K562 (cell line): ENCODE measurements at regions not wholly inside any gene's neighbourhood (a gene's known extent, or its start where the extent isn't known, plus 50 kb on each side); places are given as distances from the start of the nearest gene placed in this dataset.

Experiments used
- ATAC-seq: fragments of 200-7000 bp; cut with Tn5 transposase; 3 replicates; pipeline ENCODE4 v1.9.1; 2020; ENCODE audit warnings: moderate library complexity
- BruUV-seq: library from RNA; stranded (reverse); fragments of 400-500 nt; replicated peaks from 2 replicates; lab custom pipeline; 2021; lab: Mats Ljungman, UMichigan
- CTCF ChIA-PET: fragments of 300-600 bp; formaldehyde crosslinking; extraction: SDS; loops from one replicate; lab custom pipeline; 2021; ENCODE audit warnings: low intra/inter-chr PET ratio; lab: Yijun Ruan, JAX
- POLR2A ChIA-PET: fragments of 300-600, 350-650 bp; sonication (Branson Sonifier 250); formaldehyde crosslinking; extraction: SDS; loops from one replicate; lab custom pipeline; 2021; ENCODE audit warnings: antibody characterized with exemption, inconsistent platforms; lab: Yijun Ruan, JAX
- DNase-seq, 4 experiments: peaks; one replicate each; pipeline versions ENCODE4 v3.0.0 to v3.0.0-alpha.2; 2011 to 2018; ENCODE audit warnings: low spot score in 3 of 4, mixed read lengths in 3 of 4; ENCODE audit errors: extremely low read depth in 1 of 4
- FAIRE-seq: peaks from 2 replicates; lab custom pipeline; 2011; peaks lifted over from hg19 to GRCh38; lab: Jason Lieb, UNC
- H2AFZ ChIP-seq: 2 replicates; pipeline ENCODE4 v1.6.0; 2011; ENCODE audit warnings: low read depth, low read length, control low read depth, inconsistent platforms
- H3K27ac ChIP-seq: fragments of 200-600 bp; 3 replicates; pipeline ENCODE4 v1.8.0; 2011; ENCODE audit warnings: low read depth, mild to moderate bottlenecking, control low read depth, inconsistent platforms, low read length, moderate library complexity, mixed read lengths; ENCODE audit errors: extremely low read depth
- H3K27me3 ChIP-seq, 2 experiments: fragments of 300-600 bp in 1 of 2; 2 replicates in 1 of 2; 3 replicates in 1 of 2; pipeline versions ENCODE4 v1.6.0 to v1.8.0; 2011; ENCODE audit warnings: inconsistent platforms in 2 of 2, low read length in 2 of 2, mild to moderate bottlenecking in 1 of 2, mixed read lengths in 1 of 2, moderate library complexity in 1 of 2; ENCODE audit not compliant: control insufficient read depth in 2 of 2, insufficient read depth in 2 of 2
- H3K36me3 ChIP-seq: fragments of 300-600 bp; 3 replicates; pipeline ENCODE4 v1.8.0; 2011; ENCODE audit warnings: mild to moderate bottlenecking, low read length, inconsistent platforms; ENCODE audit not compliant: control insufficient read depth, insufficient read depth
- H3K4me1 ChIP-seq, 2 experiments: fragments of 200-600 bp in 1 of 2; replicated peaks in 1 of 2; 2 replicates in 1 of 2; 3 replicates in 1 of 2; pipeline versions ENCODE4 v1.5.1 to v1.8.0; 2011; ENCODE audit warnings: inconsistent platforms in 2 of 2, low read length in 2 of 2, mild to moderate bottlenecking in 1 of 2, mixed read lengths in 1 of 2, moderate library complexity in 1 of 2; ENCODE audit not compliant: control insufficient read depth in 2 of 2, insufficient read depth in 2 of 2
- H3K4me2 ChIP-seq: 2 replicates; pipeline ENCODE4 v1.6.1; 2011; ENCODE audit warnings: low read length, control low read depth, inconsistent platforms, mixed read lengths; ENCODE audit not compliant: insufficient read depth
- H3K4me3 ChIP-seq: fragments of 200-600 bp; sonication (generic), shearing (Covaris generic); 2 replicates; pipeline ENCODE4 v1.5.1; 2016; ENCODE audit warnings: control low read depth, inconsistent platforms
- H3K79me2 ChIP-seq: fragments of 200-600 bp; 3 replicates; pipeline ENCODE4 v1.8.0; 2011; ENCODE audit warnings: low read length, inconsistent platforms; ENCODE audit not compliant: control insufficient read depth, insufficient read depth
- H3K9ac ChIP-seq, 2 experiments: 2 replicates each; pipeline versions ENCODE4 v1.6.0 to v1.6.1; 2011; ENCODE audit warnings: low read depth in 2 of 2, low read length in 2 of 2, control low read depth in 1 of 2, inconsistent platforms in 1 of 2, mild to moderate bottlenecking in 1 of 2, mixed read lengths in 1 of 2; ENCODE audit not compliant: insufficient read depth in 1 of 2
- H3K9me1 ChIP-seq: one replicate; pipeline ENCODE4 v1.6.0; 2011; ENCODE audit warnings: inconsistent platforms, mild to moderate bottlenecking, low read length, moderate library complexity; ENCODE audit not compliant: control insufficient read depth, insufficient read depth
- H3K9me3 ChIP-seq: replicated peaks from 2 replicates; pipeline ENCODE4 v1.5.1; 2011; ENCODE audit warnings: low read depth, low read length, inconsistent platforms; ENCODE audit not compliant: control insufficient read depth, insufficient read depth
- H4K20me1 ChIP-seq: replicated peaks from 2 replicates; pipeline ENCODE4 v1.6.1; 2011; ENCODE audit warnings: low read length, inconsistent platforms, mixed read lengths; ENCODE audit not compliant: control insufficient read depth, insufficient read depth
- CBFA2T3 ChIP-seq: fragments of 450-650 bp; IDR thresholded peaks from 2 replicates; pipeline ENCODE4 v1.6.1; 2017
- CBX1 ChIP-seq: sonication (generic); IDR thresholded peaks from 2 replicates; pipeline ENCODE4 v1.6.1; 2016; ENCODE audit warnings: antibody characterized with exemption, low read depth, mild to moderate bottlenecking
- CBX3 ChIP-seq, 2 experiments: IDR thresholded peaks; 1 replicate in 1 of 2; 2 replicates in 1 of 2; pipeline ENCODE4 v1.6.1; 2012; ENCODE audit warnings: inconsistent platforms in 2 of 2, low read length in 2 of 2, borderline replicate concordance in 1 of 2, control low read depth in 1 of 2
- ELK1 ChIP-seq: sonication (generic); formaldehyde crosslinking; IDR thresholded peaks from 2 replicates; pipeline ENCODE4 v1.8.1; 2022; ENCODE audit warnings: missing genetic modification reagents
- HIVEP1 ChIP-seq: fragments of 250-450 bp; sonication (Bioruptor Pico); IDR thresholded peaks from 2 replicates; pipeline ENCODE4 v1.4.0; 2020; ENCODE audit warnings: mild to moderate bottlenecking
- HMBOX1 ChIP-seq: sonication (generic); IDR thresholded peaks from 2 replicates; pipeline ENCODE4 v1.6.1; 2016
- MEF2A ChIP-seq: IDR thresholded peaks from 2 replicates; pipeline ENCODE4 v1.6.1; 2011; ENCODE audit warnings: low read depth, mild to moderate bottlenecking, low read length, moderate library complexity; ENCODE audit not compliant: control insufficient read depth
- MXI1 ChIP-seq: IDR thresholded peaks from 2 replicates; pipeline ENCODE4 v1.6.1; 2011; ENCODE audit warnings: low read depth, mild to moderate bottlenecking, improper control_type of control experiment, low read length
- NFIC ChIP-seq: fragments of 450-650 bp; IDR thresholded peaks from 2 replicates; pipeline ENCODE4 v1.6.1; 2017; ENCODE audit warnings: mild to moderate bottlenecking, inconsistent platforms
- SMARCC2 ChIP-seq: fragments of 450-650 bp; IDR thresholded peaks from 2 replicates; pipeline ENCODE4 v1.6.1; 2017; ENCODE audit warnings: antibody characterized with exemption, moderate library complexity, mild to moderate bottlenecking, low read depth
- ZNF668 ChIP-seq: fragments of 250-450 bp; sonication (Bioruptor Pico); IDR thresholded peaks from 2 replicates; pipeline ENCODE4 v1.8.0; 2022; ENCODE audit warnings: mild to moderate bottlenecking, inconsistent platforms
- ZNF699 ChIP-seq: fragments of 250-450 bp; sonication (Bioruptor Pico); IDR thresholded peaks from 2 replicates; pipeline ENCODE4 v1.8.0; 2021; ENCODE audit warnings: mild to moderate bottlenecking, moderate library complexity; ENCODE audit not compliant: insufficient replicate concordance
- ZSCAN29 ChIP-seq: fragments of 450-650 bp; IDR thresholded peaks from 2 replicates; pipeline ENCODE4 v1.6.1; 2017
- WGBS: fragments of 100-300 bp; shearing (Covaris generic); methylation state at CpG from one replicate; pipeline ENCODE4 v1.1.6; 2016; ENCODE audit warnings: low coverage, mixed read lengths; ENCODE audit not compliant: insufficient coverage; ENCODE audit errors: missing lambda C conversion rate; 5-methylcytosine and 5-hydroxymethylcytosine counted together
- in situ Hi-C: fragments of 300-500 bp; cut with MboI; formaldehyde crosslinking; loops from 4 replicates; pipeline ENCODE4 v1.15.0; 2018; ENCODE audit warnings: inconsistent platforms, mixed read lengths
- intact Hi-C: fragments of 100-400 bp; cut with micrococcal nuclease; formaldehyde crosslinking; loops from 2 replicates; pipeline ENCODE4 v1.14.2; 2022

- no peak for DNase-seq
- Histone ChIP-seq H3K36me3 (no peaks in the 10 kb centered on the region), H3K4me2 (no peak overlapping the region), H3K27me3 (no peaks in the 10 kb centered on the region), H3K4me1 (no peaks in the 10 kb centered on the region), H3K9ac (no peak overlapping the region), H3K9me1 (no peaks in the 10 kb centered on the region), H2AFZ (no peak overlapping the region), H3K79me2 (no peaks in the 10 kb centered on the region), H3K4me3 (no peak overlapping the region), H4K20me1 (no peaks in the 10 kb centered on the region), H3K27ac (no peak overlapping the region), H3K9me3 (no peaks in the 10 kb centered on the region)
- intact Hi-C loops = no loop called here
- in situ Hi-C loops = no loop called here
- CTCF ChIA-PET = no interaction called here
- POLR2A ChIA-PET = no interaction called here
- TF ChIP-seq ZNF668 (CRISPR knock-in tag) (no peak), CBX1 (no peak), MXI1 (no peak), SMARCC2 (no peak), ZSCAN29 (no peak), ZNF699 (CRISPR knock-in tag) (no peak), HIVEP1 (CRISPR knock-in tag) (no peak)
- no TSS peak for BruUV-seq
- WGBS = 0% methylated on average over 1 of the region's 1 CpG
- no peak for ATAC-seq
- no peak for FAIRE-seq
Observed at GRCh38 chr10:89944138-89944537, 242.7 kb downstream of the KIF20B start.

GRCh38 chr10:89946106-89946505, 244.7 kb downstream of the KIF20B start:
- in situ Hi-C loops = no loop called here
- TF ChIP-seq CBX3 (IDR thresholded peaks at IDR 0.05; ENCODE audit: borderline replicate concordance in 1 of 2, low read length in 2 of 2) (no peak), ELK1 (no peak), CBFA2T3 (no peak), NFIC (no peak), HMBOX1 (no peak), MEF2A (no peak)

More at GRCh38 chr10:89946106-89946505, 244.7 kb downstream of the KIF20B start:
- H3K27ac ChIP-seq = no peak overlapping the region
- H2AFZ ChIP-seq = no peak overlapping the region
- FAIRE-seq (no peak), DNase-seq (no peak), ATAC-seq (no peak)
- no TSS peak for BruUV-seq
- H3K27me3 ChIP-seq = no peaks in the 10 kb centered on the region
- no peaks in the 10 kb centered on the region for H3K79me2 ChIP-seq
- H3K9me1 ChIP-seq = no peaks in the 10 kb centered on the region
- no peaks in the 10 kb centered on the region for H3K36me3 ChIP-seq
- no peak overlapping the region for H3K4me3 ChIP-seq
- no peak overlapping the region for H3K4me2 ChIP-seq
- ChIA-PET POLR2A (no interaction called here), CTCF (no interaction called here)
- 7% methylated on average over 3 of the region's 3 CpGs for WGBS
- H3K9me3 ChIP-seq = no peaks in the 10 kb centered on the region
- no peaks in the 10 kb centered on the region for H4K20me1 ChIP-seq
- H3K4me1 ChIP-seq = no peaks in the 10 kb centered on the region
- intact Hi-C loops = no loop called here
- no peak overlapping the region for H3K9ac ChIP-seq
